ENCODE measurements at regions not wholly inside any gene's neighbourhood (a gene's known extent, or its start where the extent isn't known, plus 50 kb on each side); places are given as distances from the start of the nearest gene placed in this dataset.

GRCh38 chr11:15889363-15890030 lies 466.8 kb downstream of the SOX6 start:
- no peak overlapping the region for H3K4me3 ChIP-seq (replicated peaks in 1 of 3; ENCODE audit: insufficient read depth in 1 of 3, low read depth in 2 of 3, low read length in 3 of 3)
- DNase-seq (ENCODE audit: low spot score) (no peak), ATAC-seq (no peak), FAIRE-seq (no peak)
- no peaks in the 10 kb centered on the region for H3K9me3 ChIP-seq (ENCODE audit: low read length)
- TF ChIP-seq SOX5 (CRISPR knock-in tag; IDR thresholded peaks at IDR 0.05; ENCODE audit: borderline replicate concordance) (no peak), ZNF709 (CRISPR knock-in tag; IDR thresholded peaks at IDR 0.05) (no peak), ZBTB26 (CRISPR knock-in tag; IDR thresholded peaks at IDR 0.05; ENCODE audit: borderline replicate concordance) (no peak), ZNF552 (CRISPR knock-in tag; IDR thresholded peaks at IDR 0.05; ENCODE audit: borderline replicate concordance) (no peak), ZBTB38 (CRISPR knock-in tag; IDR thresholded peaks at IDR 0.05) (no peak), KDM5A (IDR thresholded peaks at IDR 0.05; ENCODE audit: borderline replicate concordance, low read length) (no peak), NR2F1 (CRISPR knock-in tag; IDR thresholded peaks at IDR 0.05) (no peak)
- TF ChIP-seq, protein P1, sequence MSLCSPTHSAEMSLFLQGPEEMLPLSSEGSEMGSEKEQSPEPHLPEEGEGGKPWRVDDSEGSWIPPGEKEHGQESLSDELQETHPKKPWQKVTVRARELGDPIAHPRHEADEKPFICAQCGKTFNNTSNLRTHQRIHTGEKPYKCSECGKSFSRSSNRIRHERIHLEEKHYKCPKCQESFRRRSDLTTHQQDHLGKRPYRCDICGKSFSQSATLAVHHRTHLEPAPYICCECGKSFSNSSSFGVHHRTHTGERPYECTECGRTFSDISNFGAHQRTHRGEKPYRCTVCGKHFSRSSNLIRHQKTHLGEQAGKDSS (CRISPR knock-in tag; IDR thresholded peaks at IDR 0.05; ENCODE audit: borderline replicate concordance, low read depth): no peak
- TF ChIP-seq, protein P2, sequence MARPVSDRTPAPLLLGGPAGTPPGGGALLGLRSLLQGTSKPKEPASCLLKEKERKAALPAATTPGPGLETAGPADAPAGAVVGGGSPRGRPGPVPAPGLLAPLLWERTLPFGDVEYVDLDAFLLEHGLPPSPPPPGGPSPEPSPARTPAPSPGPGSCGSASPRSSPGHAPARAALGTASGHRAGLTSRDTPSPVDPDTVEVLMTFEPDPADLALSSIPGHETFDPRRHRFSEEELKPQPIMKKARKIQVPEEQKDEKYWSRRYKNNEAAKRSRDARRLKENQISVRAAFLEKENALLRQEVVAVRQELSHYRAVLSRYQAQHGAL (CRISPR knock-in tag; IDR thresholded peaks at IDR 0.05; ENCODE audit: not compliant biosample characterization): no peak
- BruUV-seq (replicated peaks): no TSS peak
- H3K36me3 ChIP-seq (replicated peaks in 1 of 2; ENCODE audit: control insufficient read depth in 1 of 2, insufficient read depth in 2 of 2, low read length in 2 of 2): no peaks in the 10 kb centered on the region
- in situ Hi-C loops (cut with HindIII; ENCODE audit: extremely low pct_ligation_motif_present, low pct_unique_long_range_greater_than_20kb): loop anchor here (25.0 kb wide), 1 partner anchor 102 kb away; no protein-coding TSS in a partner anchor
- no peak overlapping the region for H3K9ac ChIP-seq (ENCODE audit: insufficient read depth, low read depth, low read length)
- ChIA-PET CTCF (ENCODE audit: low intra/inter-chr PET ratio, low total read pairs) (no interaction called here), POLR2A (no interaction called here)
- WGBS (ENCODE audit: low lambda C conversion rate): 0% methylated on average over 2 of the region's 2 CpGs
- no peak overlapping the region for H2AFZ ChIP-seq (ENCODE audit: low read length)
- H3K27ac ChIP-seq (ENCODE audit: extremely low read length, insufficient read depth, low read length): no peak overlapping the region
- H3K4me1 ChIP-seq (ENCODE audit: insufficient read depth, low read length): no peaks in the 10 kb centered on the region
- no peaks in the 10 kb centered on the region for H4K20me1 ChIP-seq (ENCODE audit: insufficient read depth, low read length)
- intact Hi-C loops (cut with micrococcal nuclease; ENCODE audit: unreplicated experiment): no loop called here
- H3K27me3 ChIP-seq (ENCODE audit: control insufficient read depth in 1 of 2, insufficient read depth in 2 of 2, low read length in 2 of 2): peaks cover 1 to 14% of the 10 kb centered on the region in 2 experiments; a peak in 3 of 5 replicates
- no peaks in the 10 kb centered on the region for H3K79me2 ChIP-seq (ENCODE audit: insufficient read depth, low read length)
- no peak overlapping the region for H3K4me2 ChIP-seq (ENCODE audit: low read depth, low read length)
